ENCODE measurements at regions not wholly inside any gene's neighbourhood (a gene's known extent, or its start where the extent isn't known, plus 50 kb on each side); places are given as distances from the start of the nearest gene placed in this dataset.

GRCh38 chr5:72032788-72033187 lies 74.5 kb upstream of the MAP1B start:
- no peak overlapping the region for H3K4me2 ChIP-seq (ENCODE audit: low read depth, low read length)
- no peaks in the 10 kb centered on the region; the same call in 1 of the 2 replicates for H3K9me1 ChIP-seq (ENCODE audit: insufficient read depth, low read length)
- no peak for ATAC-seq (ENCODE audit: low read depth)
- no peak overlapping the region for H3K4ac ChIP-seq (ENCODE audit: low read depth, low read length)
- no peak overlapping the region for H4K5ac ChIP-seq (ENCODE audit: low read depth, low read length)
- no peak overlapping the region for H4K8ac ChIP-seq (ENCODE audit: low read depth in 2 of 2, low read length in 2 of 2)
- TF ChIP-seq CTCF (conservative IDR thresholded peaks at IDR 0.05; ENCODE audit: low read depth, low read length) (no peak), RCOR1 (IDR thresholded peaks at IDR 0.05; ENCODE audit: insufficient replicate concordance, low read length) (no peak), MXI1 (IDR thresholded peaks at IDR 0.05; ENCODE audit: borderline replicate concordance, low read depth, low read length) (no peak), BHLHE40 (IDR thresholded peaks at IDR 0.05; ENCODE audit: low read depth, low read length) (no peak), CEBPB (IDR thresholded peaks at IDR 0.05; ENCODE audit: low read depth, low read length) (no peak), NFE2L2 (IDR thresholded peaks at IDR 0.05; ENCODE audit: low read depth, low read length) (no peak), USF2 (IDR thresholded peaks at IDR 0.05; ENCODE audit: low read depth, low read length) (no peak), MAZ (IDR thresholded peaks at IDR 0.05; ENCODE audit: borderline replicate concordance, low read depth, low read length) (no peak), RAD21 (IDR thresholded peaks at IDR 0.05; ENCODE audit: low read length) (no peak), FOS (IDR thresholded peaks at IDR 0.05; ENCODE audit: low read depth, low read length) (no peak), MAFK (IDR thresholded peaks at IDR 0.05; ENCODE audit: low read depth, low read length) (no peak), ELK1 (IDR thresholded peaks at IDR 0.05; ENCODE audit: borderline replicate concordance, low read depth, low read length) (no peak), POLR2A (IDR thresholded peaks at IDR 0.05; ENCODE audit: low read depth, low read length) (no peak), SMC3 (IDR thresholded peaks at IDR 0.05; ENCODE audit: low read depth, low read length) (no peak), RFX5 (IDR thresholded peaks at IDR 0.05; ENCODE audit: low read depth, low read length) (no peak), CHD1 (IDR thresholded peaks at IDR 0.05; ENCODE audit: low read depth, low read length) (no peak)
- no peak overlapping the region for H2BK15ac ChIP-seq (ENCODE audit: low read depth, low read length)
- no peak overlapping the region for H3K18ac ChIP-seq (ENCODE audit: low read depth, low read length)
- WGBS, 2 experiments (ENCODE audit: extremely low coverage in 2 of 2, insufficient read length in 1 of 2): no CpG with 5 or more reads among the region's 4 CpGs
- no peak overlapping the region for H2BK5ac ChIP-seq (ENCODE audit: low read depth, low read length, poor library complexity, severe bottlenecking)
- H3K36me3 ChIP-seq (ENCODE audit: control insufficient read depth, insufficient read depth, low read length): no peaks in the 10 kb centered on the region
- no peak overlapping the region for H3K56ac ChIP-seq (ENCODE audit: extremely low read depth, insufficient read depth, low read length)
- no peaks in the 10 kb centered on the region for H4K20me1 ChIP-seq (ENCODE audit: insufficient read depth, low read length)
- no peak overlapping the region for H3K27ac ChIP-seq (ENCODE audit: insufficient read depth, low read length)
- no peak overlapping the region for H3K14ac ChIP-seq (replicated peaks; ENCODE audit: low read depth, low read length)
- in situ Hi-C loops (cut with MboI; ENCODE audit: low sequenced_read_pairs) (no loop called here), intact Hi-C loops (cut with micrococcal nuclease) (no loop called here), dilution Hi-C loops (cut with HindIII; ENCODE audit: low sequenced_read_pairs, unreplicated experiment) (no loop called here)
- H3K27me3 ChIP-seq (ENCODE audit: control insufficient read depth, insufficient read depth, low read length): peaks cover 38% of the 10 kb centered on the region
- ChIA-PET POLR2A (ENCODE audit: unreplicated experiment) (no interaction called here), CTCF (interaction anchor here (1.4 kb wide), 1 partner anchor 10 kb away, joined by 3 read pairs; no protein-coding TSS in a partner anchor)
- no peaks in the 10 kb centered on the region for H3K4me1 ChIP-seq (ENCODE audit: control insufficient read depth, insufficient read depth, low read length)
- no peak overlapping the region for H2AFZ ChIP-seq (replicated peaks; ENCODE audit: low read length, poor library complexity)
- H2BK120ac ChIP-seq (ENCODE audit: low read depth, low read length): no peak overlapping the region
- no peak for DNase-seq
- BruUV-seq (replicated peaks): no TSS peak
- no peak overlapping the region for H2AK9ac ChIP-seq (replicated peaks; ENCODE audit: low read depth, low read length, poor library complexity)
- no peak overlapping the region for H2AK5ac ChIP-seq (ENCODE audit: low read depth, low read length)
- no peaks in the 10 kb centered on the region for H3K79me1 ChIP-seq (ENCODE audit: low read depth in 1 of 2, low read length in 2 of 2)
- no peaks in the 10 kb centered on the region for H3K9me3 ChIP-seq (ENCODE audit: control insufficient read depth, insufficient read depth, low read length)
- H3K9ac ChIP-seq (ENCODE audit: low read depth, low read length): no peak overlapping the region
- H3K4me3 ChIP-seq (ENCODE audit: insufficient read depth, low read depth, low read length): no peak overlapping the region
- H2BK20ac ChIP-seq (ENCODE audit: low read depth, low read length): no peak overlapping the region
- no peak overlapping the region for H3K23ac ChIP-seq (ENCODE audit: low read depth, low read length)
- no peak overlapping the region for H4K91ac ChIP-seq (ENCODE audit: insufficient read depth, low read depth, low read length)

All from IMR-90 (cell line).